ENCODE measurements at regions not wholly inside any gene's neighbourhood (a gene's known extent, or its start where the extent isn't known, plus 50 kb on each side); places are given as distances from the start of the nearest gene placed in this dataset.

GRCh38 chr12:105907982-105908381 is 230.8 kb downstream of the NUAK1 start:
- DNase-seq (ENCODE audit: low spot score), result no peak
- no peak for ATAC-seq

GRCh38 chr12:105910030-105910429 is 228.7 kb downstream of the NUAK1 start:
- ATAC-seq (no peak), DNase-seq (ENCODE audit: low spot score) (no peak)

- DNase-seq (ENCODE audit: low spot score), result no peak
Measured at GRCh38 chr12:105911966-105912365, 226.8 kb downstream of the NUAK1 start.

GRCh38 chr12:105912882-105913678 is 225.7 kb downstream of the NUAK1 start:
- no peak for ATAC-seq
- no peak for DNase-seq (ENCODE audit: low spot score)

More at GRCh38 chr12:105911966-105912365, 226.8 kb downstream of the NUAK1 start:
- ATAC-seq, result no peak

GRCh38 chr12:105915997-105916759 is 222.6 kb downstream of the NUAK1 start:
- ATAC-seq (no peak), DNase-seq (ENCODE audit: low spot score) (no peak)

- DNase-seq (ENCODE audit: low spot score) (no peak), ATAC-seq (no peak)
Measured at GRCh38 chr12:105916760-105917039, 222.1 kb downstream of the NUAK1 start.

- DNase-seq (ENCODE audit: low spot score) (no peak), ATAC-seq (no peak)
Measured at GRCh38 chr12:105920161-105920684, 218.5 kb downstream of the NUAK1 start.

GRCh38 chr12:105921055-105921454 is 217.7 kb downstream of the NUAK1 start:
- ATAC-seq, result no peak

GRCh38 chr12:105921872-105922669 is 216.7 kb downstream of the NUAK1 start:
- ATAC-seq, result no peak

More at GRCh38 chr12:105921055-105921454, 217.7 kb downstream of the NUAK1 start:
- no peak for DNase-seq (ENCODE audit: low spot score)

GRCh38 chr12:105922670-105923102 is 216.1 kb downstream of the NUAK1 start:
- ATAC-seq (no peak), DNase-seq (ENCODE audit: low spot score) (no peak)

More at GRCh38 chr12:105921872-105922669, 216.7 kb downstream of the NUAK1 start:
- no peak for DNase-seq (ENCODE audit: low spot score)

- DNase-seq (ENCODE audit: low spot score), result no peak
Measured at GRCh38 chr12:105924526-105925208, 214.1 kb downstream of the NUAK1 start.

GRCh38 chr12:105927564-105927963 is 211.2 kb downstream of the NUAK1 start:
- no peak for DNase-seq (ENCODE audit: low spot score)
- no peak for ATAC-seq

More at GRCh38 chr12:105924526-105925208, 214.1 kb downstream of the NUAK1 start:
- ATAC-seq, result no peak

- no peak for DNase-seq (ENCODE audit: low spot score)
- no peak for ATAC-seq
Measured at GRCh38 chr12:105928436-105928835, 210.3 kb downstream of the NUAK1 start.

- no peak for ATAC-seq
- DNase-seq (ENCODE audit: low spot score), result no peak
Measured at GRCh38 chr12:105929192-105929591, 209.6 kb downstream of the NUAK1 start.

GRCh38 chr12:105930557-105931503 is 207.9 kb downstream of the NUAK1 start:
- DNase-seq (ENCODE audit: low spot score), result no peak
- peak; percentile 61 for ATAC-seq

- DNase-seq (ENCODE audit: low spot score) (no peak), ATAC-seq (no peak)
Measured at GRCh38 chr12:105931762-105932570, 206.8 kb downstream of the NUAK1 start.

GRCh38 chr12:105933671-105934665 is 204.8 kb downstream of the NUAK1 start:
- DNase-seq (ENCODE audit: low spot score), result no peak
- peak; percentile 51 for ATAC-seq

Measured in left lobe of liver (tissue), 2 donors.